B cell (primary cell): ENCODE measurements at regions not wholly inside any gene's neighbourhood (a gene's known extent, or its start where the extent isn't known, plus 50 kb on each side); places are given as distances from the start of the nearest gene placed in this dataset.

Experiments
- ATAC-seq: fragments of 200-7000 bp; cut with Tn5 transposase; one replicate; pipeline ENCODE4 v1.10.0; 2021; ENCODE audit warnings: low read depth, mild to moderate bottlenecking, moderate number of reproducible peaks, moderate library complexity
- CTCF ChIA-PET: fragments of 350-600 bp; sonication (Branson Sonifier 250); formaldehyde crosslinking; loops from one replicate; lab custom pipeline; 2021; ENCODE audit warnings: antibody characterized with exemption, inconsistent platforms; lab: Charles Lee
- POLR2A ChIA-PET: fragments of 350-600 bp; sonication (Branson Sonifier 250); formaldehyde crosslinking; loops from one replicate; lab custom pipeline; 2021; ENCODE audit warnings: antibody characterized with exemption; lab: Charles Lee
- DNase-seq: peaks from one replicate; pipeline ENCODE4 v3.0.0; 2013
- H2AFZ ChIP-seq: 2 replicates; pipeline ENCODE4 v1.6.1; 2012; ENCODE audit warnings: mild to moderate bottlenecking, low read depth, low read length; ENCODE audit not compliant: insufficient read depth, poor library complexity, severe bottlenecking
- H3K27ac ChIP-seq, 2 donors: 1 replicate in 1 of 2; 2 replicates in 1 of 2; pipeline ENCODE4 v1.5.1; 2012 to 2013; ENCODE audit warnings: low read length in 2 of 2, mild to moderate bottlenecking in 2 of 2, moderate library complexity in 1 of 2
- H3K27me3 ChIP-seq, 4 experiments: fragments of 200-600 bp in 1 of 4; sonication (generic) in 1 of 4; replicated peaks in 1 of 4; 1 replicate in 2 of 4; 2 replicates in 2 of 4; pipeline versions ENCODE4 v1.6.1 to v1.7.0; 2013 to 2016; ENCODE audit warnings: low read length in 3 of 4, mild to moderate bottlenecking in 2 of 4, mixed read lengths in 1 of 4, moderate library complexity in 1 of 4; ENCODE audit not compliant: insufficient read depth in 4 of 4, control insufficient read depth in 3 of 4; ENCODE audit errors: control extremely low read depth in 1 of 4
- H3K36me3 ChIP-seq, 2 experiments: replicated peaks in 1 of 2; 1 replicate in 1 of 2; 2 replicates in 1 of 2; pipeline versions ENCODE4 v1.6.1 to v1.7.1; 2013; ENCODE audit warnings: low read length in 1 of 2; ENCODE audit not compliant: insufficient read depth in 2 of 2, control insufficient read depth in 1 of 2; ENCODE audit errors: control extremely low read depth in 1 of 2, extremely low read depth in 1 of 2
- H3K4me1 ChIP-seq, 2 donors: fragments of 200-600 bp in 1 of 2; sonication (generic) in 1 of 2; 1 replicate in 1 of 2; 2 replicates in 1 of 2; pipeline versions ENCODE4 v1.5.1 to v1.6.1; 2013 to 2017; ENCODE audit warnings: low read length in 2 of 2; ENCODE audit not compliant: control insufficient read depth in 2 of 2, insufficient read depth in 2 of 2
- H3K4me2 ChIP-seq: replicated peaks from 2 replicates; pipeline ENCODE3; 2012; ENCODE audit warnings: mild to moderate bottlenecking, low read depth, low read length; ENCODE audit not compliant: poor library complexity, severe bottlenecking
- H3K4me3 ChIP-seq, 5 experiments: fragments of 200-600 bp in 1 of 5; sonication (generic) in 1 of 5; 1 replicate in 3 of 5; 2 replicates in 2 of 5; pipeline versions ENCODE4 v1.5.1 to v1.7.0; 2011 to 2016; ENCODE audit warnings: low read length in 4 of 5, mild to moderate bottlenecking in 4 of 5, low read depth in 2 of 5, control low read depth in 1 of 5, moderate library complexity in 1 of 5; ENCODE audit not compliant: insufficient read depth in 1 of 5; ENCODE audit errors: control extremely low read depth in 1 of 5, extremely low read depth in 1 of 5
- H3K79me2 ChIP-seq: fragments of 200-600 bp; sonication (generic); one replicate; pipeline ENCODE4 v1.6.0; 2016; ENCODE audit warnings: low read length; ENCODE audit not compliant: control insufficient read depth, insufficient read depth
- H3K9ac ChIP-seq: fragments of 200-600 bp; sonication (generic); 2 replicates; pipeline ENCODE4 v1.6.1; 2017; ENCODE audit warnings: mild to moderate bottlenecking, low read length, moderate library complexity
- H3K9me3 ChIP-seq, 3 donors: one replicate each; pipeline versions ENCODE4 v1.6.1 to v1.7.1; 2013; ENCODE audit warnings: low read length in 2 of 3; ENCODE audit not compliant: control insufficient read depth in 2 of 3, insufficient read depth in 1 of 3; ENCODE audit errors: control extremely low read depth in 1 of 3
- H4K20me1 ChIP-seq: 2 replicates; pipeline ENCODE4 v1.6.0; 2012; ENCODE audit warnings: mild to moderate bottlenecking, low read length; ENCODE audit not compliant: insufficient read depth, control insufficient read depth, poor library complexity, severe bottlenecking
- H3K27ac Mint-ChIP-seq: one replicate; pipeline ENCODE4 v1.8.0; 2021; ENCODE audit warnings: mixed read lengths
- H3K27me3 Mint-ChIP-seq: one replicate; pipeline ENCODE4 v1.8.0; 2021; ENCODE audit warnings: mixed read lengths
- H3K4me1 Mint-ChIP-seq: one replicate; pipeline ENCODE4 v1.8.0; 2021; ENCODE audit warnings: mixed read lengths
- H3K4me3 Mint-ChIP-seq: one replicate; pipeline ENCODE4 v1.8.0; 2021; ENCODE audit warnings: mixed read lengths
- H3K9me3 Mint-ChIP-seq: one replicate; pipeline ENCODE4 v1.8.0; 2022; ENCODE audit warnings: mixed read lengths; ENCODE audit not compliant: insufficient read depth
- EZH2 ChIP-seq: IDR thresholded peaks from 2 replicates; pipeline ENCODE4 v1.6.1; 2012; ENCODE audit warnings: borderline replicate concordance, low read depth, mild to moderate bottlenecking, moderate library complexity, low read length; ENCODE audit not compliant: insufficient read depth, poor library complexity, severe bottlenecking
- WGBS: methylation state at CpG from one replicate; pipeline ENCODE4 v1.1.5; 2013; ENCODE audit warnings: missing lambda C conversion rate; ENCODE audit not compliant: insufficient coverage; 5-methylcytosine and 5-hydroxymethylcytosine counted together
- intact Hi-C: fragments of 100-400 bp; cut with micrococcal nuclease; formaldehyde crosslinking; loops from one replicate; pipeline ENCODE4 v1.10.0; 2022
- TF ChIP-seq, protein P1 (sequence below): fragments of 200-600 bp; IDR thresholded peaks from one replicate; pipeline ENCODE4 v1.8.0; 2022; ENCODE audit warnings: antibody characterized with exemption, mild to moderate bottlenecking

DNA sequence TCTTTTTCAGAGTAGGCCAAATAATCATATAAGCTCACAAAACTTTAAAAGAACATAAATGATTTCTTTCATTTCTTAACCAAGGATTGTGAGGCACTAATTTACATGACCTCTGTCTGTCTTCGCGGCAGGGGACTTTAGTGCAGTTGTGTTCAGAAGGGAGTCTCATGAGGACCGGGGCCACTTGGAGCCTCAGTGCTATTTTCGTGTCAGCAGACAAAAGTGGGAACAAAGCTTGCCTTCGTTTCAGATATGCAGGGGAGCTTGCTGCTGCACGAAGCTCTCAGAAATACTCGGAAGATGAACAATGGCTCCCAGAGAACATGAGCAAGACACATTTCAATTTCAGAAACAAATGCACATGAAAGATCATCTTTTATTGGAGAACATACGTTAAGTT is 497.0 kb downstream of the CDH26 start:
- DNase-seq = no peak
- no peak overlapping the region for H3K4me2 ChIP-seq
- ChIA-PET POLR2A (no interaction called here), CTCF (no interaction called here)
- no peak for ATAC-seq
- H3K4me1 ChIP-seq = no peaks in the 10 kb centered on the region
- Mint-ChIP-seq H3K9me3 (peaks cover 3% of the 10 kb centered on the region), H3K4me3 (no peak overlapping the region), H3K27me3 (no peaks in the 10 kb centered on the region), H3K4me1 (no peaks in the 10 kb centered on the region), H3K27ac (no peak overlapping the region)
- H3K79me2 ChIP-seq = no peaks in the 10 kb centered on the region
- H2AFZ ChIP-seq = no peak overlapping the region
- no peak overlapping the region for H3K4me3 ChIP-seq
- intact Hi-C loops = no loop called here
- peaks cover 0 to 13% (median 0%) of the 10 kb centered on the region in 3 donors for H3K9me3 ChIP-seq
- TF ChIP-seq EZH2 = no peak
- TF ChIP-seq, protein P1, sequence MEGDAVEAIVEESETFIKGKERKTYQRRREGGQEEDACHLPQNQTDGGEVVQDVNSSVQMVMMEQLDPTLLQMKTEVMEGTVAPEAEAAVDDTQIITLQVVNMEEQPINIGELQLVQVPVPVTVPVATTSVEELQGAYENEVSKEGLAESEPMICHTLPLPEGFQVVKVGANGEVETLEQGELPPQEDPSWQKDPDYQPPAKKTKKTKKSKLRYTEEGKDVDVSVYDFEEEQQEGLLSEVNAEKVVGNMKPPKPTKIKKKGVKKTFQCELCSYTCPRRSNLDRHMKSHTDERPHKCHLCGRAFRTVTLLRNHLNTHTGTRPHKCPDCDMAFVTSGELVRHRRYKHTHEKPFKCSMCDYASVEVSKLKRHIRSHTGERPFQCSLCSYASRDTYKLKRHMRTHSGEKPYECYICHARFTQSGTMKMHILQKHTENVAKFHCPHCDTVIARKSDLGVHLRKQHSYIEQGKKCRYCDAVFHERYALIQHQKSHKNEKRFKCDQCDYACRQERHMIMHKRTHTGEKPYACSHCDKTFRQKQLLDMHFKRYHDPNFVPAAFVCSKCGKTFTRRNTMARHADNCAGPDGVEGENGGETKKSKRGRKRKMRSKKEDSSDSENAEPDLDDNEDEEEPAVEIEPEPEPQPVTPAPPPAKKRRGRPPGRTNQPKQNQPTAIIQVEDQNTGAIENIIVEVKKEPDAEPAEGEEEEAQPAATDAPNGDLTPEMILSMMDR = no peak
- no peaks in the 10 kb centered on the region for H3K36me3 ChIP-seq
- no peak overlapping the region for H3K9ac ChIP-seq
- H3K27ac ChIP-seq = no peak overlapping the region
- H4K20me1 ChIP-seq = no peaks in the 10 kb centered on the region
- WGBS = 90% methylated on average over 8 of the region's 8 CpGs
- no peaks in the 10 kb centered on the region for H3K27me3 ChIP-seq

- H3K4me1 ChIP-seq = no peaks in the 10 kb centered on the region
- no peak overlapping the region for H3K27ac Mint-ChIP-seq
- no peaks in the 10 kb centered on the region for H4K20me1 ChIP-seq
- H3K36me3 ChIP-seq = no peaks in the 10 kb centered on the region
- H3K4me2 ChIP-seq = no peak overlapping the region
- peaks cover 3% of the 10 kb centered on the region for H3K9me3 Mint-ChIP-seq
- intact Hi-C loops = no loop called here
- H2AFZ ChIP-seq = no peak overlapping the region
- ChIA-PET POLR2A (no interaction called here), CTCF (no interaction called here)
- no peaks in the 10 kb centered on the region for H3K4me1 Mint-ChIP-seq
- no peak for TF ChIP-seq EZH2
- TF ChIP-seq, protein P1 = no peak
- H3K4me3 Mint-ChIP-seq = no peak overlapping the region
- H3K27me3 ChIP-seq = no peaks in the 10 kb centered on the region
- no peak for ATAC-seq
- no peak overlapping the region for H3K9ac ChIP-seq
- H3K9me3 ChIP-seq = peaks cover 0 to 10% (median 0%) of the 10 kb centered on the region in 3 donors
- H3K4me3 ChIP-seq = no peak overlapping the region
- no peak for DNase-seq
- no peaks in the 10 kb centered on the region for H3K79me2 ChIP-seq
- no peaks in the 10 kb centered on the region for H3K27me3 Mint-ChIP-seq
- H3K27ac ChIP-seq = no peak overlapping the region
- WGBS = 100% methylated on average over 1 of the region's 3 CpGs
These were observed 501.0 kb downstream of the CDH26 start for GRCh38 chr20:60459212-60459611.
